ENCODE measurements at regions not wholly inside any gene's neighbourhood (a gene's known extent, or its start where the extent isn't known, plus 50 kb on each side); places are given as distances from the start of the nearest gene placed in this dataset.

GRCh38 chrX:134177527-134177926 lies 59.5 kb upstream of the CCDC160 start:
- no peak for TF ChIP-seq CTCF (conservative IDR thresholded peaks at IDR 0.05 in 1 of 2, IDR thresholded peaks at IDR 0.05 in 1 of 2; ENCODE audit: low read depth in 1 of 2, low read length in 2 of 2)
- no peak for TF ChIP-seq EZH2 (IDR thresholded peaks at IDR 0.05; ENCODE audit: low read length, missing control alignments)

Data from fibroblast of lung (primary cell).